Liver (tissue), 2 donors: ENCODE measurements at regions not wholly inside any gene's neighbourhood (a gene's known extent, or its start where the extent isn't known, plus 50 kb on each side); places are given as distances from the start of the nearest gene placed in this dataset.

Experiments
- RAD21 ChIP-seq, 2 donors: IDR thresholded peaks; 2 replicates each; pipeline ENCODE4 v1.6.1; 2016; ENCODE audit warnings: antibody characterized with exemption in 2 of 2, mild to moderate bottlenecking in 2 of 2
- YY1 ChIP-seq: IDR thresholded peaks from 2 replicates; pipeline ENCODE4 v1.6.1; 2016; ENCODE audit warnings: antibody characterized with exemption, mild to moderate bottlenecking
- TF ChIP-seq, protein P1 (sequence below): IDR thresholded peaks from 2 replicates; pipeline ENCODE4 v1.6.1; 2016; ENCODE audit warnings: antibody characterized with exemption
- TF ChIP-seq, protein P2 (sequence below): IDR thresholded peaks from 2 replicates; pipeline ENCODE4 v1.6.1; 2016; ENCODE audit warnings: antibody characterized with exemption
- donor health status: healthy.

DNA sequence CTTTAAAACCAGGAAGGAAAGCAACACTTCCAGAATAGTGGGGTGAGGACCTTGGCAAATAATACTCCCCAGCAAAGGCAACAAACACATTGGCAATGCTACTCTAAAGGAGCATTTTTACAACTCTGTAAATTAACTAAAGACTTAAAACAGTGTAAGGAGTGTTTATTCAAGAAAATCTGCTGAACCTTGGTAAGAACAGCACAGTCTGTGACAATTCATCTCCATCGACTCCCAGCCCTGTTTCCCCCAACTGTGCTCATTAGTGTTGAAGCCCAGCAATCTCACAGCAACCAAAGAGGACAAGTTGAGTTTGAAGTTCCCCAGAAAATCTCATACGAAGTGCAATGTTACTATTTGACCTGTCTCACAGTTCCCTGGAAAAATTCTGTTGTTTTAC is 884.9 kb downstream of the C6orf118 start:
- no peak for TF ChIP-seq RAD21 (IDR thresholded peaks at IDR 0.05)
- TF ChIP-seq, protein P1, sequence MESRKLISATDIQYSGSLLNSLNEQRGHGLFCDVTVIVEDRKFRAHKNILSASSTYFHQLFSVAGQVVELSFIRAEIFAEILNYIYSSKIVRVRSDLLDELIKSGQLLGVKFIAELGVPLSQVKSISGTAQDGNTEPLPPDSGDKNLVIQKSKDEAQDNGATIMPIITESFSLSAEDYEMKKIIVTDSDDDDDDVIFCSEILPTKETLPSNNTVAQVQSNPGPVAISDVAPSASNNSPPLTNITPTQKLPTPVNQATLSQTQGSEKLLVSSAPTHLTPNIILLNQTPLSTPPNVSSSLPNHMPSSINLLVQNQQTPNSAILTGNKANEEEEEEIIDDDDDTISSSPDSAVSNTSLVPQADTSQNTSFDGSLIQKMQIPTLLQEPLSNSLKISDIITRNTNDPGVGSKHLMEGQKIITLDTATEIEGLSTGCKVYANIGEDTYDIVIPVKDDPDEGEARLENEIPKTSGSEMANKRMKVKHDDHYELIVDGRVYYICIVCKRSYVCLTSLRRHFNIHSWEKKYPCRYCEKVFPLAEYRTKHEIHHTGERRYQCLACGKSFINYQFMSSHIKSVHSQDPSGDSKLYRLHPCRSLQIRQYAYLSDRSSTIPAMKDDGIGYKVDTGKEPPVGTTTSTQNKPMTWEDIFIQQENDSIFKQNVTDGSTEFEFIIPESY, result no peak
- no peak for TF ChIP-seq YY1
- TF ChIP-seq, protein P2, sequence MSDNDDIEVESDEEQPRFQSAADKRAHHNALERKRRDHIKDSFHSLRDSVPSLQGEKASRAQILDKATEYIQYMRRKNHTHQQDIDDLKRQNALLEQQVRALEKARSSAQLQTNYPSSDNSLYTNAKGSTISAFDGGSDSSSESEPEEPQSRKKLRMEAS, result no peak
